Omental fat pad (tissue), 3 donors: ENCODE measurements at regions not wholly inside any gene's neighbourhood (a gene's known extent, or its start where the extent isn't known, plus 50 kb on each side); places are given as distances from the start of the nearest gene placed in this dataset.

ENCODE experiments used
- ATAC-seq: fragments of 150-250 bp; one replicate; pipeline ENCODE4 v1.9.1; 2016; ENCODE audit warnings: mild to moderate bottlenecking, moderate library complexity; ENCODE audit not compliant: low FRiP score
- DNase-seq: peaks from one replicate; pipeline ENCODE4 v3.0.0-alpha.2; 2019; ENCODE audit warnings: low spot score
- CTCF ChIP-seq, 3 donors: fragments of 450-650 bp; IDR thresholded peaks; one replicate each; pipeline ENCODE4 v1.5.1; 2016 to 2017; ENCODE audit warnings: antibody characterized with exemption in 3 of 3, mild to moderate bottlenecking in 3 of 3, moderate library complexity in 2 of 3

DNA sequence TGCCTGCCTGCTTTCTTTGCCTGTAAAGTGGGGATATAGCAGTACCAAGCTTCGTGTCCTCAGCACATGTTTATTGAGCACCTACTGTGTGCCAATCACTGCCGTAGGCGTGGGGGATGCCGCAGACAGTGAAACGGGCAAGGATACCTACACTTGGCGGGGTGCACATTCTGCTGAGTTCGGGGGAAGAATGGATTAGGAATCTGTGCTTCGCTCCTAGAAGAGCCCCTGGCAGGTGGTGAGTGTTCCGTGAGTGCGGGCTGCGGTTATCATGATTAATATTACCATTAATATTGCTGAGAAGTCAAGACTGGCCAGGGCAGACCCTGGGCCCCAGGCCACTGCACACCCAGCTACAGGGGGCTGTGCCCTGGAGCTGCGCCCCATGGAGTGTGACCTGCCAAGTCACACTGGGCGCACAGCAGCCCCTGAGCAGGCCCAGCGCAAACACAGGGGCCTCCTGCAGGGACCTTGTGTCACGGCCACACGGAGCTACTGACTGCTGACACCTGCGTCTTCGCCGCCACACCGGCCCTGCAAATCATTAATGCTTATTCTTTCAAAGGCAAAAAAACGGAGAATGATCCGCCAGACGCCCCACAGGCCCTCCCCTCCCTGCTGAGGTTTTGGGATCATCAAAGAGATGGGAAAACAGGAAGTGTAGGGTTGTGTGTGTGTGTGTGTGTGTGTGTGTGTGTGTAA is 213.4 kb upstream of the GSE1 start:
- ATAC-seq: no peak
- DNase-seq: no peak
- no peak for TF ChIP-seq CTCF (IDR thresholded peaks at IDR 0.05)

GRCh38 chr16:85400305-85401205 is 212.6 kb upstream of the GSE1 start:
- DNase-seq (no peak), ATAC-seq (no peak)
- TF ChIP-seq CTCF (IDR thresholded peaks at IDR 0.05): no peak

DNA sequence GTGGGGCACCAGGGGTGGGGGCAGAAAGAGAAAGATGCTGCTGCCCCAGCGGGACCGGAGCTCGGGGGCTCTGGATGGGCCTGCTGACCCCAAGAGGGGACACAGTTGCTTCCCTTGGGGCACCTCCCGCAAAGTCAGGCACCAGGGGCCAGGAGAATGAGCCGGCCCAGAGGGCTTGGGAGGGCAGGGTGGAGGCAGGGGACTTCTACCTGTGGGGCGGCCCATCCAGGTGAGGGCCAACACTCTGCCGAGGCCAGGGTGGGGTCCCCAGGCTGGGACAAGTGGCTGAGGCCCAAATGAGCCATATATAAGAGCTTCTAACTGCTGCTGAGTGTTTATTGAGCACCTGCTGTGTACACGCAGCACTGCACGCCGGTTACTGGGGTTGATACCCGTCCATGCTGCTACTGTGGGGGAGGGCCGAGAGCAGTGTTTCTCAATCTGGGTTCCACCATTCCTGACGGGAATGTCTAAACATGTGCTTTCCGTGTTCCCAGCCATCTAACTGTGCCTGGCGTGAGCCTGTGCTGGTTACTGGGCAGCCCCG is 211.7 kb upstream of the GSE1 start:
- DNase-seq (no peak), ATAC-seq (no peak)
- no peak for TF ChIP-seq CTCF (IDR thresholded peaks at IDR 0.05)

GRCh38 chr16:85401917-85402766 is 211.0 kb upstream of the GSE1 start:
- no peak for TF ChIP-seq CTCF (IDR thresholded peaks at IDR 0.05)
- DNase-seq: no peak

GRCh38 chr16:85402910-85403692 is 210.0 kb upstream of the GSE1 start:
- DNase-seq (no peak), ATAC-seq (no peak)
- TF ChIP-seq CTCF (IDR thresholded peaks at IDR 0.05): no peak

More at GRCh38 chr16:85401917-85402766, 211.0 kb upstream of the GSE1 start:
- peak; percentile 40 for ATAC-seq

GRCh38 chr16:85403693-85404092 is 209.4 kb upstream of the GSE1 start:
- no peak for TF ChIP-seq CTCF (IDR thresholded peaks at IDR 0.05)
- no peak for ATAC-seq
- DNase-seq: no peak
